K562 (cell line): ENCODE measurements at regions not wholly inside any gene's neighbourhood (a gene's known extent, or its start where the extent isn't known, plus 50 kb on each side); places are given as distances from the start of the nearest gene placed in this dataset.
A peak's percentile ranks its signal among the peaks of the same experiment; 100 is the strongest.

Source experiments
- HMGN3 ChIP-seq: IDR thresholded peaks from 2 replicates; pipeline ENCODE4 v1.6.1; 2011; ENCODE audit warnings: borderline replicate concordance, low read depth, mild to moderate bottlenecking, mixed read lengths, low read length; ENCODE audit not compliant: insufficient read length; ENCODE audit errors: extremely low read depth
- MYNN ChIP-seq, 2 experiments: sonication (generic); formaldehyde crosslinking in 1 of 2; IDR thresholded peaks; 2 replicates each; pipeline versions ENCODE4 v1.5.0 to v1.6.1; 2016 to 2020; ENCODE audit warnings: antibody characterized with exemption in 1 of 2, missing genetic modification reagents in 1 of 2
- RBM17 ChIP-seq: fragments of 200-400 bp; formaldehyde crosslinking; IDR thresholded peaks from 2 replicates; pipeline ENCODE4 v1.6.1; 2017; ENCODE audit warnings: low read depth, mild to moderate bottlenecking, low read length, borderline replicate concordance
- RCOR1 ChIP-seq, 2 experiments: IDR thresholded peaks; 2 replicates each; pipeline ENCODE4 v1.6.1; 2012; ENCODE audit warnings: low read depth in 2 of 2, low read length in 2 of 2, borderline replicate concordance in 1 of 2, improper control_type of control experiment in 1 of 2
- RNF2 ChIP-seq: sonication (generic); IDR thresholded peaks from 2 replicates; pipeline ENCODE4 v1.6.1; 2016
- STAT5B ChIP-seq: fragments of 250-450 bp; sonication (Bioruptor Pico); IDR thresholded peaks from 2 replicates; pipeline ENCODE4 v1.8.0; 2021; ENCODE audit warnings: mild to moderate bottlenecking, inconsistent platforms
- TBL1XR1 ChIP-seq, 2 experiments: IDR thresholded peaks; 2 replicates each; pipeline ENCODE4 v1.6.1; 2012; ENCODE audit warnings: improper control_type of control experiment in 2 of 2, low read length in 2 of 2, mild to moderate bottlenecking in 1 of 2
- ZNF318 ChIP-seq, 2 experiments: fragments of 450-650 bp; IDR thresholded peaks; 2 replicates each; pipeline ENCODE4 v1.6.1; 2016; ENCODE audit warnings: mild to moderate bottlenecking in 2 of 2, borderline replicate concordance in 1 of 2, low read depth in 1 of 2, moderate library complexity in 1 of 2

- TF ChIP-seq ZNF318 (IDR thresholded peaks at IDR 0.05; ENCODE audit: borderline replicate concordance in 1 of 2, low read depth in 1 of 2) (no peak), MYNN (IDR thresholded peaks at IDR 0.05) (no peak), MYNN (CRISPR knock-in tag; IDR thresholded peaks at IDR 0.05) (no peak), HMGN3 (no peak), STAT5B (CRISPR knock-in tag) (no peak), TBL1XR1 (IDR thresholded peaks at IDR 0.05; ENCODE audit: low read length in 2 of 2) (no peak), RCOR1 (IDR thresholded peaks at IDR 0.05; ENCODE audit: borderline replicate concordance in 1 of 2, low read depth in 2 of 2, low read length in 2 of 2) (0 out of 4 replicates have a peak, but pooled peaks of 1 of the 2 experiments have one; percentile 20), RBM17 (no peak), RNF2 (no peak)
Observed at GRCh38 chr20:5369629-5370028, 52.9 kb upstream of the PROKR2 start (continued).
